ENCODE measurements at regions not wholly inside any gene's neighbourhood (a gene's known extent, or its start where the extent isn't known, plus 50 kb on each side); places are given as distances from the start of the nearest gene placed in this dataset.

- H3K4me3 ChIP-seq, result no peak overlapping the region
- Mint-ChIP-seq H3K27ac (no peak overlapping the region), H3K4me1 (no peaks in the 10 kb centered on the region), H3K27me3 (ENCODE audit: insufficient read depth, low read depth) (no peaks in the 10 kb centered on the region), H3K4me3 (no peak overlapping the region), H3K36me3 (no peaks in the 10 kb centered on the region), H3K9me3 (no peaks in the 10 kb centered on the region)
- TF ChIP-seq EZH2phosphoT487 (IDR thresholded peaks at IDR 0.05), result no peak
- no peak for TF ChIP-seq EZH2 (IDR thresholded peaks at IDR 0.05)
- TF ChIP-seq CTCF (IDR thresholded peaks at IDR 0.05), result no peak
- H3F3A ChIP-seq (ENCODE audit: low read depth), result no peaks in the 10 kb centered on the region
- H3K27me3 ChIP-seq, result no peaks in the 10 kb centered on the region
- no peaks in the 10 kb centered on the region for H3K9me3 ChIP-seq (ENCODE audit: low read depth)
- no peaks in the 10 kb centered on the region for H3K79me2 ChIP-seq (ENCODE audit: low read depth)
- no peak overlapping the region for H2AFZ ChIP-seq (replicated peaks)
- no peaks in the 10 kb centered on the region for H3K36me3 ChIP-seq
- DNase-seq (ENCODE audit: low spot score), result no peak
- no peak overlapping the region for H3K9ac ChIP-seq
- no peaks in the 10 kb centered on the region for H4K20me1 ChIP-seq (ENCODE audit: low read depth)
- H3K27ac ChIP-seq, result no peak overlapping the region
- no peak overlapping the region for H3K4me2 ChIP-seq
- H3K4me1 ChIP-seq, result no peaks in the 10 kb centered on the region
Observed at GRCh38 chr11:23551706-23552105, 691.4 kb upstream of the CCDC179 start.

GRCh38 chr11:23554002-23554401 is 693.7 kb upstream of the CCDC179 start:
- no peaks in the 10 kb centered on the region for H3K9me3 ChIP-seq (ENCODE audit: low read depth)
- TF ChIP-seq CTCF (IDR thresholded peaks at IDR 0.05), result peak; percentile 18
- no peak for TF ChIP-seq EZH2 (IDR thresholded peaks at IDR 0.05)
- TF ChIP-seq EZH2phosphoT487 (IDR thresholded peaks at IDR 0.05), result no peak
- Mint-ChIP-seq H3K36me3 (no peaks in the 10 kb centered on the region), H3K27ac (no peak overlapping the region), H3K9me3 (no peaks in the 10 kb centered on the region), H3K4me1 (peaks cover 3% of the 10 kb centered on the region), H3K4me3 (no peak overlapping the region), H3K27me3 (ENCODE audit: insufficient read depth, low read depth) (no peaks in the 10 kb centered on the region)
- no peak overlapping the region for H3K4me3 ChIP-seq
- no peaks in the 10 kb centered on the region for H3F3A ChIP-seq (ENCODE audit: low read depth)
- H3K9ac ChIP-seq, result no peak overlapping the region
- no peaks in the 10 kb centered on the region for H4K20me1 ChIP-seq (ENCODE audit: low read depth)
- no peak overlapping the region for H3K4me2 ChIP-seq
- no peak overlapping the region for H2AFZ ChIP-seq (replicated peaks)
- H3K27me3 ChIP-seq, result no peaks in the 10 kb centered on the region
- H3K27ac ChIP-seq, result no peak overlapping the region
- H3K4me1 ChIP-seq, result peaks cover 4% of the 10 kb centered on the region
- H3K79me2 ChIP-seq (ENCODE audit: low read depth), result no peaks in the 10 kb centered on the region
- DNase-seq (ENCODE audit: low spot score), result no peak
- no peaks in the 10 kb centered on the region for H3K36me3 ChIP-seq

GRCh38 chr11:23555085-23555484 is 694.8 kb upstream of the CCDC179 start:
- Histone ChIP-seq H3K4me2 (no peak overlapping the region), H3K4me3 (no peak overlapping the region), H3K27ac (no peak overlapping the region), H4K20me1 (ENCODE audit: low read depth) (no peaks in the 10 kb centered on the region), H3F3A (ENCODE audit: low read depth) (no peaks in the 10 kb centered on the region), H3K36me3 (no peaks in the 10 kb centered on the region), H3K4me1 (peaks cover 4% of the 10 kb centered on the region), H3K27me3 (no peaks in the 10 kb centered on the region), H3K9ac (no peak overlapping the region), H3K79me2 (ENCODE audit: low read depth) (no peaks in the 10 kb centered on the region), H3K9me3 (ENCODE audit: low read depth) (no peaks in the 10 kb centered on the region), H2AFZ (replicated peaks) (no peak overlapping the region)
- H3K27ac Mint-ChIP-seq, result no peak overlapping the region
- H3K27me3 Mint-ChIP-seq (ENCODE audit: insufficient read depth, low read depth), result no peaks in the 10 kb centered on the region
- no peak for TF ChIP-seq CTCF (IDR thresholded peaks at IDR 0.05)
- no peak for TF ChIP-seq EZH2phosphoT487 (IDR thresholded peaks at IDR 0.05)
- TF ChIP-seq EZH2 (IDR thresholded peaks at IDR 0.05), result no peak
- peaks cover 3% of the 10 kb centered on the region for H3K4me1 Mint-ChIP-seq
- no peak for DNase-seq (ENCODE audit: low spot score)
- no peaks in the 10 kb centered on the region for H3K9me3 Mint-ChIP-seq
- no peaks in the 10 kb centered on the region for H3K36me3 Mint-ChIP-seq
- H3K4me3 Mint-ChIP-seq, result no peak overlapping the region

Measured in neural progenitor cell (in vitro differentiated cells).